GF-D8 (cell line): ENCODE measurements at regions not wholly inside any gene's neighbourhood (a gene's known extent, or its start where the extent isn't known, plus 50 kb on each side); places are given as distances from the start of the nearest gene placed in this dataset.
"Not testable (repeated sequence)": the region's sequence is repeated elsewhere in the genome, so short reads cannot be mapped to it uniquely, and the experiment has no call there.

Source experiments
- DNase-seq: peaks from one replicate; lab custom pipeline; 2025; lab: John Stamatoyannopoulos, UW

GRCh38 chr18:22284581-22285360 is 115.4 kb downstream of the GATA6 start:
- DNase-seq = no peak

DNA sequence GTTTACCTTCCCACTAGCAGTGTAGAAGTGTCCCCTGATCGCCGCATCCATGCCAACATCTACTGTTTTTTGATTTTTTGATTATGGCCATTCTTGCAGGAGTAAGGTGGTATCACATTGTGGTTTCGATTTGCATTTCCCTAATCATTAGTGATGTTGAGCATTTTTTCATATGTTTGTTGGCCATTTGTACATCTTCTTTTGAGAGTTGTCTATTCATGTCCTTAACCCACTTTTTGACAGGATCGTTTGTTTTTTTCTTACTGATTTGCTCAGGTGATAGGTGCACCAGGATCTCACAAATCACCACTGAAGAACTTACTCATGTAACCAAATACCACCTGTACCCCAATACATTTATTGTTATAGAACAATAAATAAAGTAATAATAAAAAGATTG is 114.5 kb downstream of the GATA6 start:
- not testable (repeated sequence) for DNase-seq

DNA sequence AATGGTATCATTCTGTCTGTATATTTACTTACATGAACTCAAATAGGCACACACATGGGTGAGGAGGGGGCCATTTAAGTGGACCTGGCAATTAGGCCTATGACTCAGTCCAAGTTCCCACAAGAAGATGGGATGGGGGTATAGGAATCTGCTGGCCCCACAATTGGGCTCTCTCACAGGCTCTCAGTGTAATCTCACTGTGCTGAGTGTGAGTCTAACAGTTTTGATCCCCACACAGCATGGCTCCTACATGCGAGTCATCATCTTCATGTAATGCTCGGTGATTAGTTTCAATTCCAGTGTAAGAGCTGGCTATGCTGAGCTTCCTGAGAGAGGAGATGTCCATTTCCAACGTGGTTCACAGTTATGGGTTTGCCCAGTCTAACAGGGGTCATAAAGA is 114.0 kb downstream of the GATA6 start:
- no peak for DNase-seq

GRCh38 chr18:22283116-22283395 is 113.7 kb downstream of the GATA6 start:
- DNase-seq = no peak

GRCh38 chr18:22282311-22283115 is 113.1 kb downstream of the GATA6 start:
- DNase-seq = no peak

DNA sequence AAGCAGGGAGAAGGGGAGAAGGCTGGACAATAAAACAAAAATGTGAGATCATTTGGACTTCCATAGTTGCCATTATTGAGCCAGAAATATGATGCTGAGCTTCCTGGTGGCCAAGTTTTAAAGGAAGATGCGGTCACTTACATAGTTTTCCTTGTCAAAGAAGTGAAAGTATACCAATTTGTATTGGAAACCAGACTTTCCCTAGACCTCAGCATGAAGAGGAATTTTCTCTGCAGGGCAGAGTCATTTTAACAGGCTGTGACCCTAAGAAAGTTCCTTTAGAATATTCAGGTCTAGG is 111.0 kb downstream of the GATA6 start:
- no peak for DNase-seq

DNA sequence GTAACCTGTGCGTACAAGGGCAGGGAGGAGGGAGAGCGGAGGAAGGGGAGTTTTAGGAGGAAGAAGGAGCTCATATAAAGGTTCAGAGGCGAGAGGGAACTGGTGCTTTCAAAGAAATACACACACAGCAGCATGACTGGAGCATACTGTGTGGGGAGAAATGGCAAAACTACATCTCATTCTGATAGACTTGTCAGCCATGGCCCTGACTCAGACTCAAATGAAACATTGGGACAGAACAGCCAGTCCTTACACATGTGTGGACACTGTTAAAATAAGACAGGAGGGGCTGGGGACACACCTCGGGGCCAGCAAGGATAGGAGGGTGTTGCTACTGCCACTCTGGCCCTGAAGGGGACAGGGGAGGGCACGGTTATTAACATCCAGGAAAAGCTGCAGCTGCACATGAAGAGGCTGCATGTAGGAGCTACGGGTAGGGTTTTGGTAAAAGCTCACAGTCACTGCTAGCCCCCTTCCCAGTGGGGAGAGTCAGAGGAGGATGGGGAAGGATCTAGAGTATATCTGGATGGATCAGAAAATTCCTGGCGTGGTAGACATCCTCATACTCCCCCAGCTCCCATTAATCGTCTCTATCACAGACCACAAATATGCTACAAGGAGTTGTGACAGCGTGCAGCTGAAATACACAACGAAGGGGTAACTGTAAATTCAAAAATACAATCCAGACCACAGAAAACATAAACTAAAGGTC is 110.5 kb downstream of the GATA6 start:
- no peak for DNase-seq

DNA sequence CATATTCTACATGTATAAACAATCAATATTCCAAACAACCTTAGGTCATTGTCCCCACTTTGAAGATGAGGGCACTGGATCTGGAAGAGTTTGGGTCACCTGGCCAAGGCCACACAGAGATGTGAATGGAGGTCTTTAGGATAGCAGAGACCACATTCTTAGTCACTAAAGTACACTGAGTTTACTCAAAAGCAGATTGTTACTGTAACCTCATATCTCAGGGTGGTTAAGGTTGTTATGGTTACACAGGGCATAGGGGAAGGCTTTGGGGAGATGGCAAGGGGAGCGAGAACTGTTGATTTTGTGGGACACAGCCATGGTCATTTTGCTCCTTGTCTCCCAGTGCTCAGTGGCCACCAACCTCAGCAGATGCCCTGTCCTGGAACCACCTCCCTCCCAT is 109.4 kb downstream of the GATA6 start:
- no peak for DNase-seq

DNA sequence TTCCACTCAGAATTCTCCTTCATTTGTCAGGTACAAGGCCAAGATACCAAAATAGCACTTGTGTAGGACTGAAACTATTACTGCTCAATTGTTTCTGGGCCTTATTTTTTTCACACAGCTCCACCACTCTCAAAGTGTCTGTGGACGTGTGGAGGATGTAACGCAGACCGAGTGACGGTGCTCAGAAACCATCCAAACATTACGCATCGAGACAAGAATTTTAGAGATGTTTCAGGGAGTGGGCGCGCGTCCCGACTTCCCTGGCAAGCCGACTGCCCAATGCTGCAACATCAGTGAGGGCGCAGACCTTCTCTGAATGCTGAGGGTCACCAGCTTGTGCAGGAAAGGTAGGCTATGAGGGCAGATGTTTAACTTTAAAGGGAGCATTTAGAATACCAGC is 108.4 kb downstream of the GATA6 start:
- no peak for DNase-seq

DNA sequence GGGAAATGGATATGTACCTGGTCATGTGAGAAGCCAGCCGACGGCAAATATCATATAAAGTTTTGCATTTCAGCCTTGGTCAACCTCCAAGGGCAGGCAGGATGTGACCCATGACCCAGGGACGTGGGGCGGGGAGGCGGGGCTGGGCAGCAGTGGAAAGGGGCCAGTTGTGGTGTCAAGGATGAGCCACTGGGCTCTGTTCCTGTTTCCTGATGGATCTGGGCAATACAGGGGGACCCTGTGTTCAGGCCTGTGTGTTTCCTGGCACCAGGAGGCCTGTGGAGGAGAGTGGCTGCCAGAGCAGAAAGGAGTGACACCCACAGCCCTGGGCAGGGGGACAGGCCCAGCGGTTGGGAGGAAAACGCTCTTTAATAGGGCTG is 106.9 kb downstream of the GATA6 start:
- no peak for DNase-seq

- DNase-seq = no peak
Measured at GRCh38 chr18:22275706-22276333, 106.4 kb downstream of the GATA6 start.

DNA sequence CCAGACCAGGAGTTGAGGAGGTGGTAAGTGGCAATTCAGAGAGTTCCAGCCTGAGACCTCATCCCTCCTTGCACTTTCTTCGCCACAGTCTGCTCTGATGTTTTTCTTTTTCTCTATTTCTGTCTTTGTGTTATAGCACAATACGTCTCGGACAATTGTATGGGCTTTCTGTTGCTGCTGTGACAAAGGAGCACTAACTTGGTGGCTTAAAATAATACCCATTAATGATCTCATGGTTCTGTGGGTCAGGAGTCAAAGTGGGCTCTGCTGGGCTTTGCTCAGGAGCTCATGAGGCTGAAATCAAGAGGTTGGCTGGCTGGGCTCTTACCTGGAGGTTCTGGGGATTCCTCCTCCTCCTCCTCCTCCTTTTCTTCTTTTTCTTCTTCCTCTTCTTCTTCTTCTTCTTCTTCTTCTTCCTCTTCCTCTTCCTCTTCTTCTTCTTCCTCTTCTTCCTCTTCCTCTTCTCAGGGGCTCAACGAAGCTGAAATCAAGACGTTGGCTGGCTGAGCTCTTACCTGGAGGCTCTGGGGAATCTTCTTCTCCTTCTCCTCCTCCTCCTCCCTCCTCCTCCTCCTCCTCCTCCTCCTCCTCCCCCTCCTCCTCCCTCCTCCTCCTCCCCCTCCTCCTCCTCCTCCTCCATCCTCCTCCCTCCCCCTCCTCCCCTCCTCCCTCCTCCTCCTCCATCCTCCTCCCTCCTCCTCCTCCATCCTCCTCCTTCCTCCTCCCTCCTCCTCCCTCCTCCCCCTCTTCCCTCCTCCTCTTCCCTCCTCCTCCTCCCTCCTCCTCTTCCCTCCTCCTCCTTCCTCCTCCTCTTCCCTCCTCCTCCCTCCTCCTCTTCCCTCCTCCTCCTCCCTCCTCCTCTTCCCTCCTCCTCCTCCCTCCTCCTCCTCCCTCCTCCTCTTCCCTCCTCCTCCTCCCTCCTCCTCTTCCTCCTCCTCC is 104.0 kb downstream of the GATA6 start:
- no peak for DNase-seq

GRCh38 chr18:22272242-22272641 is 102.9 kb downstream of the GATA6 start:
- DNase-seq = no peak

DNA sequence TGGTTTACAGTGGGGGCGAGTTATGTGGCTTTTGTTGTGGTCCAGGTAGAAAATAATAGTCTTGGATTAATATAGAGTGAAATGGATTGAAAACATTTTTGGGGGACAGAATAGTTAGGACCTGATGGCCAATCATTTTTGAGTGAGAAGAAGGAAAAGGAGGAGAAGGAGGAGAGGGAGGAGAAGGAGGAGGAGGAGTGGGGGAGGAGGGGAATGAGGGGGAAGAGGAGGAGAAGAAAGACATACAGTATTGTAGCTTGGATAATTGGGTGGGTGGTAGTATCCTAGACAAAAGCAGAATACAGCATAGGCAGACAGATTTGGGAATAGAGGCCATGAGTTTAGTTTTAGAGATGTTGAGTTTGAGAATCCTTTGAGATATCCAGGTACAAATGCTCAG is 101.6 kb downstream of the GATA6 start:
- no peak for DNase-seq

- no peak for DNase-seq
Measured at GRCh38 chr18:22268641-22269128, 99.3 kb downstream of the GATA6 start.

GRCh38 chr18:22267697-22268096 is 98.3 kb downstream of the GATA6 start:
- DNase-seq = no peak

DNA sequence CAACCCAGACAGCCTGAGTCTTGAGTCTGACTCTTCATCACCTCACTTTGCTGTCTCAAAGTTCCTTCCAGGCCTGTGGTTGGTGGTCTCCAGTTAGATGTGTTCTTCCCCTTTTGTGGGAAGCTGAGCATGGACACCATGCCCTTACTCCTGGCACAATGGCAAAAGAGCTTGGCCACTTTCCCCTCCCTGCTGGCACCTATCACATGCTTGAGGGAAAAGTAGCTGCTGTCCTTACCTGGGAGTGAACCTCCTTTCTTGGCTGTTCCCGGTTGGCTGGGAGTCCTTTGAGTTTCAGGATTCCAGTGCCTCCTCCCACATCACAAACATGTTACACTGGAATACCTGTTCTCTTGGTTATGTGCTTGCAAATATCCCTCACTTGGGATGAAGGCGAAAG is 97.8 kb downstream of the GATA6 start:
- no peak for DNase-seq

DNA sequence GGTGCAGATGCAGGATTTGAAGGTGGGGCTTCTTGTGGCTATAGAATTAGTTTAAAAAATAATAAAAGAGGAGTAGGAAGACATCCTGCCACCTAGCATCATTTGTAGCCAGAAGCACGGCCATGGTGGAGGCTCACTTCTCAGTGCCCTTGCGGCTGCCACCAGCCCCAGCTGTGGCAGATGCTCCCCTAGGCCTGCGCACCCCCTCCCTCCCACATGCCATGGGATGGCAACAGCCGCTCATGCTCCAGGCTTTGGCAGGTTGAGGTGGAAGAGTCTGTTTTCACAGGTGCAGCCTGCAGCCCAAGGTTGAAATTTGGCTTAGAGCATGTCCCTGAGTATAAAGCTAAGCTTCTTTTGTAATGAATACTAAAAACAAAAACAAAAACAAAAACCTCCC is 96.4 kb downstream of the GATA6 start:
- DNase-seq = no peak

DNA sequence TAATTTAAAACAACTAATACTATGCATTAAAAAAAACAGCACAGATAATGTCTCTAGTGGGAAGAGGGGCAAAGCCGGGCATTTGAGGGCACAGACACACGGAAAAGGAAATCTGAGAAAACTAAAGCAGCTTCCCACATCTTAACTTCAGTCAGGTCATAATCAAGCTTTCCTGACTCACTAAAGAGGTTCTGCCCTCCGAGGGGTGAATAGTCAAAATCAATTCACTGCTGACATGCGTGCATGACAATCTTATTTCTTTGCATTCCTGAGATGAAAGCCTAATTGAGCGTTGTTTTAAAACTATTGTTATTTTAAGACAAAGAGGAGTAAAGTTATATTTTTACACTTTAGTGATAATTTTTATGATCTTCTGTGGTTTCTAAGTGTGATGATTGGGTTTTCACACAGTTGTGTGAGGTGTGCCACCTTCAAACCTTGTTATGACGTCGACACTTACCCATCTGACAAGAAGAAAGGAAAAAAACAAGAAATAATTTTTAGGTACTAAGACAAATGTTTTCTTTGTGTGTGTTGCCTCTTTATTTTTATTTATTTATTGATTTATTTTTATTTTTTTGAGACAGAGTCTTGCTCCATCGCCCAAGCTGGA is 90.9 kb downstream of the GATA6 start:
- DNase-seq = no peak

GRCh38 chr18:22257022-22257543 is 87.7 kb downstream of the GATA6 start:
- DNase-seq = no peak

- DNase-seq = no peak
Measured at GRCh38 chr18:22254088-22254487, 84.7 kb downstream of the GATA6 start.
